ENCODE measurements at regions not wholly inside any gene's neighbourhood (a gene's known extent, or its start where the extent isn't known, plus 50 kb on each side); places are given as distances from the start of the nearest gene placed in this dataset.

GRCh38 chr4:178894126-178894525 lies 1451.9 kb upstream of the AGA start:
- no peak for TF ChIP-seq CTCF (IDR thresholded peaks at IDR 0.05)
- no peak for TF ChIP-seq POLR2A (IDR thresholded peaks at IDR 0.05)
